Frontal cortex (tissue), 3 donors: ENCODE measurements at regions not wholly inside any gene's neighbourhood (a gene's known extent, or its start where the extent isn't known, plus 50 kb on each side); places are given as distances from the start of the nearest gene placed in this dataset.
"Not testable (repeated sequence)": the region's sequence is repeated elsewhere in the genome, so short reads cannot be mapped to it uniquely, and the experiment has no call there.

ENCODE experiments used
- DNase-seq, 2 donors: peaks; one replicate each; pipeline ENCODE4 v3.0.0; 2012; ENCODE audit warnings: low spot score in 2 of 2
- FAIRE-seq: peaks from 2 replicates; lab custom pipeline; 2012; peaks lifted over from hg19 to GRCh38; lab: Jason Lieb, UNC
- donor health status: control.
- donor health status: control.
- donor health status: control.

- DNase-seq (no peak), FAIRE-seq (no peak)
These were observed 235.6 kb downstream of the FAT3 start for GRCh38 chr11:92460213-92460612.

DNA sequence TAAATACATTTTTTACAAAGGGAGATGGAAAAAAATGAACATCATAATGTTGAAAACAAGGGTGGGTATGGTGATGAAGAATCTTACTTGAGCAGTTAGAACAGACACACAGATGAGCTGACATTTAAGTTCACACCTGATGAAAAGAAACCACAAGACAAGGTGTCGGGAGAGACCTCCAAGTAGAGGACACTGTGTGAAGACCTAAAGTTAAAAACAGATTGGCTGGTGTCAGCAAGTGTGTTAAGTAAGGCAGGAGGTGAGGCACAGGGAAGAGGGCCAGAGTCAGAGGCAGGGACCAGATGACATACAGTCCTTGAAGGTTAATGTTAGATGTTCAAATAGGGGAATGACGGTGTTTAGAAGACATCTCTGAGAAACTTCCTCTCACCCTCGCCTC is 236.8 kb downstream of the FAT3 start:
- no peak for DNase-seq
- FAIRE-seq, result no peak

- no peak for FAIRE-seq
- DNase-seq, result no peak
These were observed 238.2 kb downstream of the FAT3 start for GRCh38 chr11:92462821-92463220.

DNA sequence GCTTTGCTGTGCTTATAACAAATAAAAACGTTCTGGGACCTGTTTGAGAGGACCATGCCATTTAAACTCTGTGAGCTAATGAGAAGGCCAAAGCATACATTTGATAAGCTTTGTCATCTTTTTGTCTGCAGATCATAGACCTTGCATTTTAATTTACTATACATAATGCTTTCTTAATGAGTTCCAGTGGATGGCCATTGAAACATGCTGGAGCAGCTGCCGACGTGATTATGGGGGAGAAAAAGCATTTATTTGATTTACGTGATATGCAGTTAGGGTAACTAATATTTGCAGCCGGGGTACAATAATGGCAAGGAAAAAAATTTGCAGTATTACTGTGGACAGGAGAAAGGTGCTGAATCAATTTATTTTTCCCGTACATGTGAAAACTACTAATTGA is 240.2 kb downstream of the FAT3 start:
- no peak for DNase-seq
- no peak for FAIRE-seq

DNA sequence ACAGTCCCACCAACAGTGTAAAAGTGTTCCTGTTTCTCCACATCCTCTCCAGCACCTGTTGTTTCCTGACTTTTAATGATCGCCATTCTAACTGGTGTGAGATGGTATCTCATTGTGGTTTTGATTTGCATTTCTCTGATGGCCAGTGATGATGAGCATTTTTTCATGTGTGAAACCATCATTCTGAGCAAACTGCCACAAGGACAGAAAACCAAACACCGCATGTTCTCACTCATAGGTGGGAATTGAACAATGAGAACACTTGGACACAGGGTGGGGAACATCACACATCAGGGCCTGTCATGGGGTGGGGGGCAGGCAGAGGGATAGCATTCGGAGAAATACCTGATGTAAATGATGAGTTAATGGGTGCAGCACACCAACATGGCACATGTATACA is 240.8 kb downstream of the FAT3 start:
- not testable (repeated sequence) for FAIRE-seq, DNase-seq

DNA sequence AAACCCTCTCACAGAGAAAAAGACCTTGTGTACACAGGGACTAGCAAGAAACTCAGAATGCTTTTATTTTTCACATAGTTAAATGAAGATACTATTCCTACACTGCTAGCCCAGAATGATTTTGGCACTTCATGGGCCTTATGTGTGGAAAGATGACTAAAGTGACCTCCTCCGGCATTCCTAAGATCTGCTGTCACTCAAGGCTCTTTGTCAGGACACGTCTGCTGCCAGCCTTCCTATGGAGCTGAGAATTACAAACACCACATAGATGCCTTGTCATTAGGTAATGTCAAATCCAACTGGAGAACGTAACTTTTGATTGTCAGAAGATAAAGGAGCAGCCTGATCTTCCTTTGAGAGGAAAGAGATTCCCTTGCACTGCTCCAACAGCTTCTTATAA is 249.1 kb downstream of the FAT3 start:
- FAIRE-seq, result no peak

DNA sequence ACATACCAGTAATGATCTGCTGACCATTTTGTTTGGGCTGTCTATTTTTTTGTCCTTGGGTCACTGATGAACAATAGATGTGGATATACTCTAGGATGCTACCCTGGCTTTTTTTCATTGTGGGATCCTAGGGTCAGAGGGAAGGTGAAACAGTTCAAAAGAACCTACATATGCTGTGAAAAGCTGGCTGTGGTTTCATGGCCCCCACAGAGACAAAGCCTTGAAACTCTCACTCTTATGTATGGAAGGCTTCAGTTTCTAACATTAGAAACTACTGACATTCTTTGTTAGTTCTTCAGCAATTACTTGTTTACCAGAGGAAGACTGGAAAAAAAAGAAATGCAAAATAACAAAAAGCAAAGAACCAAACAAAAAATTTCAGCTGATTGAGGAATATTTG is 250.7 kb downstream of the FAT3 start:
- FAIRE-seq (no peak), DNase-seq (no peak)

More for the DNA sequence above, 249.1 kb downstream of the FAT3 start:
- DNase-seq, result no peak

DNA sequence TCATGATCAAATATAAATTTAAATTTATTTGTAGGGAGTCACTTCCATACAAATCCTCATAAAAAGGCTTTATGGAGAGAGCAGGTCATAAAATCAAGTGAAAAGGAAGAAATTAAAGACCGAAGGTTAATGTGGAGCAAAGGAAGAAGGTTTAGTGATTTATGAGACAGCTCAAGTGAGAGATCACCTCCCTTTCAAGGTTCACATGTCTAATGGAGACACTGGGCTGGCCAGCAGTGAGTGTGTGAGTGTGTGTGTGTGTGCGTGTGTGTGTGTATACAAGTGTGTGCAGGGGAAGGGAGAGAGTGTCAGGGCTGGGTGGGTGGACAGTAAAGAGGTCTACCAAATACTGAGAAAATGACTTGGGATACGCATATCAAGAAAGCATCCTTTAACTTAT is 251.2 kb downstream of the FAT3 start:
- no peak for FAIRE-seq

GRCh38 chr11:92477686-92478085 is 253.1 kb downstream of the FAT3 start:
- DNase-seq (no peak), FAIRE-seq (no peak)

More for the DNA sequence above, 251.2 kb downstream of the FAT3 start:
- no peak for DNase-seq

DNA sequence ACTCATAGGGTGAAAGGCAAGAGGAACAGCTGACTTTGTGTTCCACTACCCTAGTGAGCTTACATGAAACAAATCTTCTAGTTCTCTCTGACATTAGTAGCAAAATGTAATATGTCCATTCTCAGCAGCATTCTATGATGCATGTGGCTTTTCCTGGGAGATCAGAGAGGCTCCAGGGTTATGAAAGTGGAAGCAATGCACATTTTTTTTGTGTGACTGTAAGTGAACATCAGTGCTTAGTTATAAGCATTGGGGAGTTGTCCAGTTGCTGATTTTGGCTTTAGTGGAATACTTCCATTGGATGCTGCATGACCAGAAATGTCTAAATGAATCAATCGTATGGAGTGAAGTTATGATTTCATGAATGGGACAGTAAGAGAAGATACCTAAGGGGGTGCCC is 255.9 kb downstream of the FAT3 start:
- FAIRE-seq (no peak), DNase-seq (no peak)

DNA sequence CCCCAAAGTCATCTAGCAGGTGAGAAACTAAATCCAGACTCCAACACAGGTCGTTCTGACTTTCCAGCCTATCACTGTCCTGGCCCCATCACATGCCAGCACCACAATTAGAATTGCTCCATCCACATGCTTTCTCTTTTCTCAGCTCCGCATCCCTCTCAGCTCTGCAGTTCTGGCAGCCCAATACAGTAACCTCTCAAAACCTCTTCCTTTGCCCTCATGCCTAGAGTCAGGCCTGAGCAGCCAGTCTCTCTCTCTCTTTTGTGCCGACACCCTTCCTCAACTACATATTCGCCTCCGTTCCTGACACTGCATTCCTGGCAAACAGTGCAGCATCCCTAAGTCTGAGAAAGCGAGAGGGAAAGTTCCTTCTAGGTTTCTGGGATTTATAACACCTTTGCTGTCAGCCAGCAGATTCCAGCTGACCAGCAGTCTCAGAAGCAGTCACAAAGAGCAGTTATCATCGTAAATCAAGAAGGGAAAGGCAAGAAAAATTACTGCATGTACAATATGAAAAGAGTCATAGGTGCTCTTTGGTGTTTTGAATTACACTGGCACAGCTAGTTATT is 258.0 kb downstream of the FAT3 start:
- DNase-seq (no peak), FAIRE-seq (no peak)

GRCh38 chr11:92484570-92484969 is 260.0 kb downstream of the FAT3 start:
- FAIRE-seq (no peak), DNase-seq (no peak)

- DNase-seq (no peak), FAIRE-seq (no peak)
These were observed 265.3 kb downstream of the FAT3 start for GRCh38 chr11:92489826-92490399.

DNA sequence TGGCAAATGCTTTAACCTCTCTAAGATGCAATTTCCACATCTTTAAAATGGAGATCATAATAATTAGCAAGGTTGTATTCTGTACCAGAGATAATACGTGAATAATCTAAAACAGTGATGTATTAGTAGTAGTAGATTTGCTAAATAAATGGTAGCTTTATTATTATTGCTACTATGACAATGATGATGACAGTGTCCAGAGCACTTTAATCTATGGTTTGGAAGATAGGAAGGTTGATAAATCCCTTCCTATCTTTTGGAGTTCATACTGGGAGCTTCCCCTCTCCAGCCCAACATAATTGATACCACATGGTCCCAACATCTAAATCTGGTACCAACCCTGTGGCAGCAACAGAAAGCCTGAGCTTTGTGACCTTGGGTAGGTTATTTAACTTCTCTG is 267.8 kb downstream of the FAT3 start:
- DNase-seq (no peak), FAIRE-seq (no peak)

DNA sequence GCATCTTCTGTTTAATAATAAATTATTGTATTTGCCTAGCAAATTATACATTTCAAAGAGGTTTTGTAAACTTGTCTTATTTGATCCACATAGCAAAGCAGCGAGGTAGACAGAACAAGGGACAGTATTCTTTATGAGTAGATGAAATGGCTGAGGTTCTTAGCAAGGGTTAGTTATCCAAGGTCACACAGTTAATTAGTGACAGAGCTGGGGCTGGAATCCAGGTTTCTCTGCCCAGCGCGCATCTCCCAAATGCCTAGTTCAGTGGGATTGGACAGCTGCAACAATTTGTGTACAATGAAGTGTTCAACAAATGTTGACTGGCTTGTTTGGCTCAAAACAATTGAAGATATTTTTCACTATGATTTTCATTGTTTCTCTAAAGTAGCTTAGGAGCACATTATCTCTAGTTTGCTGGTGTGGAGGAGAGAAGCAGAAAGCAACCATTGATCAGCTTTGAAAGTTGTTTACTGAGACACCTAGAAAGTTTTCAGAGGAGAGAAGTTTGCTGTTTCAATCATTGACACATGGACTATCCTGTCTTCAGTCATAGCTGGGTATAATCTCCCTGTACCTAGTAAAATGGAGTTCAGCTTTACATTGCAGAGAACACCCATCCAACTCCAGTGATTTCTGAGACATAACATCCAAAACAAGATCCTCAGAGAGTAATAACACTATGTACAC is 270.6 kb downstream of the FAT3 start:
- FAIRE-seq (no peak), DNase-seq (no peak)

- FAIRE-seq, result no peak
- DNase-seq, result no peak
These were observed 275.8 kb downstream of the FAT3 start for GRCh38 chr11:92500453-92500852.

DNA sequence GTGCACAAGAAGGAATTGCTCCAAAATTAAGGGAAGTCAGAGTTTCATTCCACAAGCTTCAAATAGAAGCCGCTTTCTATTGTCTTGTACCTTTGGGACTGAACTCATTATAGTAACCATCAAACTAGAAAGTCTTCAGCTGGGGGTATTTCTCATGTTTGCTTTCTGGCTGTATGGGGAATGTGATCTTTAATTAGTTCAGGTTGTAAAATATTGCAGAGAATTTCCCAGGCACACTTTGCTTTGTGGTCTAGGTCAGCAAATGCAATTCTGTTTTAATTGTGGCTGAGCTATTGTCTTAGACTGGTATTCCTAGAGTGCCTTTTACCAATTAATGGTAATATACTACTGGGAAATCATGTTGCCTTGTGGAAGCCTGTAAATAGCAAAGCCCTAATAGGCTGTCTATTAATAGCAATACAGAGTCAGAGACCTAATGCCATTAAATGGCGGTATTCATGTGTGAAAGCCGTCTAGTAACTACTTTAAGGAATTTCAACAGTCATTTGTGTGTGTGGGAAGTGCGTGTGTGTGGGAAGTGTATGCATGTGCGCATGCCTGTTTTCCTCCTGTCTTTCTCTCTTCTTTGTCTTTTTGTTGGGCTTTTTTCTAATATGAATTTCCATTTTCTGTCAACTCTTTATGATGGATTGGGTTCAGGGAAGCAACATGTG is 276.6 kb downstream of the FAT3 start:
- FAIRE-seq (no peak), DNase-seq (no peak)

- FAIRE-seq, result no peak
These were observed 279.4 kb downstream of the FAT3 start for GRCh38 chr11:92504004-92504403.

DNA sequence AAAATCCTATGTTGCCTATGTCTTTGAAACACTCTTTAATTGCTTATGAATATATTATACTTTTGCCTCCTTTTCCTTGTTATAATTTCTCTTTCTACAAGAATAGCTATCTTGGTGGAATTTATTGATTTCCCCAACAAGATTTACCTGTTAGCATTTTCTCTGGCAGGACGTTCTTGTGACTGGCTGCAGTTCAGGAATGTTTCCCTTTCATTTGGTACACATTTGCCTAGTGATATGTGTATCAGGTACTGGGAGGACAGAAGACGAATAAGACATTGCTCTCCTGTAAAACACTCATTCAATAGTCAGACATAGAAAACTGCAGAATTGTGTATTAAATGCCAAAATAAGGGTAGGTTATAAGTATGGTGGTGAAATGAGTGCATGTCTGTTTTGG is 279.9 kb downstream of the FAT3 start:
- no peak for FAIRE-seq
- DNase-seq, result no peak

More at GRCh38 chr11:92504004-92504403, 279.4 kb downstream of the FAT3 start:
- DNase-seq, result no peak

- no peak for FAIRE-seq
- DNase-seq, result no peak
These were observed 281.1 kb downstream of the FAT3 start for GRCh38 chr11:92505689-92506088.

- DNase-seq (no peak), FAIRE-seq (no peak)
These were observed 282.3 kb downstream of the FAT3 start for GRCh38 chr11:92506809-92507336.
